ENCODE measurements at regions not wholly inside any gene's neighbourhood (a gene's known extent, or its start where the extent isn't known, plus 50 kb on each side); places are given as distances from the start of the nearest gene placed in this dataset.
A peak's percentile ranks its signal among the peaks of the same experiment; 100 is the strongest.
"Not testable (repeated sequence)": the region's sequence is repeated elsewhere in the genome, so short reads cannot be mapped to it uniquely, and the experiment has no call there.

GRCh38 chr7:109616551-109617069 is 1046.9 kb downstream of the DNAJB9 start:
- no peak for DNase-seq (ENCODE audit: low spot score)

DNA sequence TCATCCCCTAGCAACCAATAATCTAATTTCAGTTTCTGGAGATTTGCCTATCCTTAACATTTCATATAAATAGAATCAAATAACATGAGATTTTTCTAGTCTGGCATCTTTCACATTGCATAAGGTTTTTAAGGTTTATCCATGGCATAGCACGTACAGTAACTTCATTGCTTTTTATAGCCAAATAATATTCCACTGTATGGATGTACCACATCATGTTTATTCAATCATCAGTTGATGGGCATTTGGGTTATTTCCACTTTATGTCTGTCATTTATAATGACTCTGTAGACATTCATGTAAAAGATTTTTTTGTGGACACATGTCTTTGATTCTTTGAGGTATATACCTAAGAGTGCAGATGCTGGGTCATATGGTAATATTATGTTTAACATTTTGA is 1052.6 kb downstream of the DNAJB9 start:
- no peak for DNase-seq (ENCODE audit: low spot score)

DNA sequence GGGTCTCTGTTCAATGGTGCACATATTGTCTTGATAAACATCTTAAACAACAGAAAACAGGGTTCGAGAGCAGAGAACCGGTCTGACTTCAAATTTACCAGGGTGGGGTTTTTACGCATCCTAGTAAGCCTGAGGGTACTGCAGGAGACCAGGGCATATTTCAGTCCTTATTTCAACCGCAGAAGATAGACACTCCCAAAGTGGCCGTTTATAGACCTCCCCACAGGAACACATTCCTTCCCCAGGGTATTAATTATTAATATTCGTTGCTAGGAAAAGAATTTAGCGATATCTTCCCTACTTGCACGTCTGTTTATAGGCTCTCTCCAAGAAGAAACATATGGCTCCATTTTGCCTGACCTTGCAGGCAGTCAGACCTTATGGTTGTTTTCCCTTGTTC is 1063.2 kb downstream of the DNAJB9 start:
- not testable (repeated sequence) for DNase-seq (ENCODE audit: low spot score)

DNA sequence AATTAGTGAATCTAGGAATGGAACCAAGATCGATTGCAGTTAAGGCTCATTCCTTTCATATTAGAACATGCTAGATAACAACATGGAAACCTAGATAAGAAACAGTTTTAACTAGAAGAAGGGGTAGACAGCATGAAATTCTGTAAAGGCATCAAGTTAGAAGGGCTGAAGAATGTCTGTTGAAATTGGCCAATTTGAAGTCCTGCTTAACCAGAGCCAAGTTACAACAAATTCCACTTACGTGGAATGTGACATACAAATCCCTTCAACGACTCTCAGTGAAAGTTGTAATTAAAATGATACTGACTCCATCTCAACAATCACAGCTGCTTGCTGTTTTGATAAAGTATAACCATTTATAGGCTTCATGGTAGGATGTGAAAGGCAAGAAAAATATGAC is 1065.7 kb downstream of the DNAJB9 start:
- no peak for DNase-seq (ENCODE audit: low spot score)

GRCh38 chr7:109637428-109637990 is 1067.8 kb downstream of the DNAJB9 start:
- no peak for DNase-seq (ENCODE audit: low spot score)

DNA sequence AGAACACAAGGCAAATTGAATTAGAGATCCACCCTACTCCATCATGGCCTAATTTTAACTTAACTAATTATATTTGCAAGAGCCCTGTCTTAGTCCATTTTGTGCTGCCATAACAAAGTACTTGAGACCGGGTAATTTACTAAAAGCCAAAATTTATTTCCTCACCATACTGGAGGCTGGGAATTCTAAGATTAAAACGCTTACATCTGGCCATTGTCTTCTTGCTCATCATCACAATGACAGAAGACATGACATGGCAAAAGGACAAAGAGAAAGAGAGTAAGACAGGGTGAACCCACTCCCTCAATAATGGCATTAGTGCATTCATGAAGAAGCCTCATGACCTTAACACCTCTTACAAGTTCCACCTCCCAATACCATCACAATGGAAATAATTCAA is 1068.6 kb downstream of the DNAJB9 start:
- DNase-seq (ENCODE audit: low spot score) = no peak

DNA sequence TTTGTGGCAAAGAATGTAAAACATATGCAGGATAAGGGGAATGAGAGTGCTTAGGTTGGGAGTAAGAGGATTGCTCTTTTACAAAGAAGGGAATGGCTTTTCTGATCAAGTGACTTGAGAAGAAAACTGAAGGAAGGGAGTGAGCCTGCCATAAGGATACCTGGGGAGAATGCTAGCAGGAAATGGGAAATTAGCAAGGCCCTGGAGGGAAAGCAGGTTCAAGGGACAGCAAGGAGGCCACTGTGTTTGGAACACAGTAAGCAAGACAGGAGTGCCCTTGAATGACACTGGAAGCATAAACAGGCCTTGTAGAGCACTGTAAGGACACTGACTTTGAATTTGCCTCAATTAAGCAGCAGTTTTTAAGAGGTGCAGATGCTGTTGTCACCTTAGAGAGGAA is 1069.9 kb downstream of the DNAJB9 start:
- DNase-seq (ENCODE audit: low spot score) = no peak

DNA sequence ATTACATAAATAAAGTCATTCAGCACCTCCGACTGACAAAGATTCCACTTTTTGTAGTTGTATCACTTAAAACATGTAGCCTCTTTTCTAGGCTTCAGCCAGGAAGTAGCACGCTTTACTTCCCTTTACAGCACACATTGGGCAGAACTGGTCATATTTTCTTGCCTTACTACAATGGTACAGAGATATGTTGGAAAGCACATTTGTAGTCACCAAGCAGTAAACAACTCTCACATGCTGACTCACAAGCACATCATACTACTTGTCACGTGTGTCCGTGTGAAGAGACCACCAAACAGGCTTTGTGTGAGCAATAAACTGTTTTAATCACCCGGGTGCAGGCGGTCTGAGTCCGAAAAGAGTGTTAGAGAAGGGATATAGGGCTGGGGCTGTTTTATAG is 1071.8 kb downstream of the DNAJB9 start:
- no peak for DNase-seq (ENCODE audit: low spot score)

DNA sequence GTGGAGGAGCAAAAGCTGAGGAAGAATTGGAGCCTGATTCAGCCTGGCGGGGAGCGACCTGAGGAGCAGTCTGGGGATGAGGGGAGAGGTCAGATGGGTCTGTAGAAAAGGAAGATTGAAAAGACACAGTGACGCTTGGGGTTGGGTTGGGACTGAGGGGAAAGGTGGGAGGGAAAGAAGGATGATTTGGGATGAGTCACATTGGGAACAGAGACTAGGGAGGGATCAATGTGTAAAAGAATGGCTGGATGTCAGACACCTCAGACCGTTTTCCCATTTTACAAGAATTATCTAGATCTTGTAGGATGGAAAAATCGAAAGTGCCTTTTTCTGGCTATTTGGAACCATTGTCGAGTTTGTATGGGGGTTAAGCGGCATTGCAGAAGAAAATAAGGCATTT is 1076.5 kb downstream of the DNAJB9 start:
- DNase-seq (ENCODE audit: low spot score) = no peak

DNA sequence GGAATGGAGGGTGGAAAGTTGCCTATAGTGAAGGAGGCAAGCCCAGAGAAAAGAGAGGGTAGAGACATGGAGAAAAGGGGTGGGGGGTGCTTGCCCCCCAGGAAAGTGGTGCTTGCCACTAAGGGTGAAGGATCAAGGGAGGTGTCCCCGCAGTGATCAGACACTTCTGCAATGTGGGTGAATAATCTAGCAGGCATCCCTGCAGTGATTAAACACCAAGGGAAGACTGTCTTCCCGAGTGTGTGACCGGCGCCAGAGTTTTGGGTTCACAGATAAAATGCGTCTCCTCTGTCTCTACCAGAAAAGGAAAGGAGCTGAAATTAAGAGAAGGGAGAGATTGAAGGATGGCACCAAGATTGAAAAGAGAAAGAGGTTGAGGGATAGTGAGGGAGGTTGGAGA is 1076.9 kb downstream of the DNAJB9 start:
- not testable (repeated sequence) for DNase-seq (ENCODE audit: low spot score)

GRCh38 chr7:109647263-109647662 is 1077.6 kb downstream of the DNAJB9 start:
- DNase-seq (ENCODE audit: low spot score) = not testable (repeated sequence)

DNA sequence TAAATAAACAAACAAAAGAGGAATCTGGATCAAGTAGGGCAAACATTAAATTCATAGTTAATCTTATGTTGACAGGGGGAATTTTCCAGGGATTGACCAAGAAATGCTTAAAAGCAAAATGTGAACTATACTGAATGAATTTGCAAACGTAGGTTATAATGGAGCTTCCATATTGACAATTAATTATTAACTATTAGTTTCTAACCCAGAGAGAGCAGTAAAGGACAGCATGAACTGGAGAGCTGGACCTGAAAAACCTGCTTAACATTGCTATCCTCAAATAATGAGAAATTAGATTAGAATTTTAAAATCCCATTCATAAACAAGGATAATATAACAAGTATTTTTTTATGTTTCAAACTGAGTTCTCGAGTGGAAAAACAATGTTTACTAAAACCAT is 1089.6 kb downstream of the DNAJB9 start:
- DNase-seq (ENCODE audit: low spot score) = no peak

DNA sequence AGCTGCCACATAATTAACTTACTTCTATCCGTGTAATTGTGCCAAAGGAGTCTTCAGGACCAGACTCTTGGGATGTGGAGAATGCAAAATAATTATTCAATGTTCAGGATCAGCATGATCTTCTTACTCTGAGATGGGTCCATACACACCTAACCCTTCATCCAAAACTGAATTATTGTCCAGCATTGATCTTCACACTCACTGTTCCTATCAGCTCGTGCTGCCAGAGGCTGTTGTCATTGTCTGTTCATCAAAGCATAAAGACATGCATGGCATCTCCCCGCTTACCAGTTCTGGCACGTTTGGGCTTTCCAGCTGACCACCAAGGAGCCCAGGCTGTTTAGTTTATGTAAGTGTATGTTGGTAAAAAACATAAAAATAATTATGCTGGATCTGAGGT is 1090.7 kb downstream of the DNAJB9 start:
- no peak for DNase-seq (ENCODE audit: low spot score)

DNA sequence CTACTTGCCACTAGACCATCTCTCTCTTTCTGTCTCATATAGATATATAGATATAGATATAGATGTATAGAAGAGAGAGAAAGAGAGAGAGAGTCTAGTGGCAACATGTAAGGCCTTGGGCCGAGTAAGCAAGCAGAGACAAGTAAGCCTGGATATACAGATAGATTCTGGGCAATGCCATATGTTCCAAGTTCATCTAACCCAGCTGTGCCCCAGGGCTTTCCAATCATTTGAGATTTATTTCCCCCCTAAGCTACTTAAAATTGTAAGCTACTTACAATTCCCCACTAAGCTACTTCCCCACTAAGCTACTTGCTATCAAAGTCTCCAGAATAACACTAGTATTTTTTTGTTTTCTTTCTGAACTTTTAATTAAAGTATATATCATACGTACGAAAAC is 1094.1 kb downstream of the DNAJB9 start:
- no peak for DNase-seq (ENCODE audit: low spot score)

DNA sequence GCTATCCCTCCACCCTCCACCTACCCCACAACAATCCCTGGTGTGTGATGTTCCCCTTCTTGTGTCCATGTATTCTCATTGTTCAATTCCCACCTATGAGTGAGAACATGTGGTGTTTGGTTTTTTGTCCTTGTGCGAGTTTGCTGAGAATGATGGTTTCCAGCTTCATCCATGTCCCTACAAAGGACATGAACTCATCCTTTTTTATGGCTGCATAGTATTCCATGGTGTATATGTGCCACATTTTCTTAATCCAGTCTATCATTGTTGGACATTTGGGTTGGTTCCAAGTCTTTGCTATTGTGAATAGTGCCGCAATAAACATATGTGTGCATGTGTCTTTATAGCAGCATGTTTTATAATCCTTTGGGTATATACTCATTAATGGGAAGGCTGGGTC is 1117.6 kb downstream of the DNAJB9 start:
- not testable (repeated sequence) for DNase-seq (ENCODE audit: low spot score)

DNA sequence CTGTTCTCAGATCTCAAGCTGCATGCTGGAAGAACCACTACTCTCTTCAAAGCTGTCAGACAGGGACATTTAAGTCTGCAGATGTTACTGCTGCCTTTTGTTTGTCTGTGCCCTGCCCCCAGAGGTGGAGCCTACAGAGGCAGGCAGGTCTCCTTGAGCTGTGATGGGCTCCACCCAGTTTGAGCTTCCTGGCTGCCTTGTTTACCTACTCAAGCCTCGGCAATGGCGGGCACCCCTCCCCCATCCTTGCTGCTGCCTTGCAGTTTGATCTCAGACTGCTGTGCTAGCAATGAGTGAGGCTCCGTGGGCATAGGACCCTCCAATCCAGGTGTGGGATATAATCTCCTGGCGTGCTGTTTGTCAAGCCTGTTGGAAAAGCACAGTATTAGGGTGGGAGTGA is 1122.9 kb downstream of the DNAJB9 start:
- peak; percentile 18 for DNase-seq (ENCODE audit: low spot score)

- DNase-seq (ENCODE audit: low spot score) = no peak
These were observed 1124.7 kb downstream of the DNAJB9 start for GRCh38 chr7:109694149-109695071.

DNA sequence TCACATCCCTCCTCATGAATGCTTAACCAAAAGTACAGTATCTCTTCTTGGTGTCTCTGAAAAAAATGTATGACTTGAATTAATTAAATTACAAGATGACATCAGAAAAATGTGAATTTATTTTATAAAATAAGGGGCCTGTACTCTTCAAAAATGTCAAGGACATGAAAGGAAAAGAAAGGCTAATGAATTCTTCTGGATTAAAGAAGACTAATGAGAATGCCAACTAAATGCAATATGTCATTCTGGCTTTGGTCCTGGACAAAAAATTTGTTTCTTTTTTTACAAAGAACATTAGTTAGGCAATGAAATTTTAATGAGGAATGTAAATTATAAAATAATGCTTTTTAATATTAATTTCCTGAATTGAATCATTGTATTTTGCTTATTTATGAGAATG is 1125.7 kb downstream of the DNAJB9 start:
- no peak for DNase-seq (ENCODE audit: low spot score)

- DNase-seq (ENCODE audit: low spot score) = no peak
These were observed 1127.0 kb downstream of the DNAJB9 start for GRCh38 chr7:109696723-109697122.

DNA sequence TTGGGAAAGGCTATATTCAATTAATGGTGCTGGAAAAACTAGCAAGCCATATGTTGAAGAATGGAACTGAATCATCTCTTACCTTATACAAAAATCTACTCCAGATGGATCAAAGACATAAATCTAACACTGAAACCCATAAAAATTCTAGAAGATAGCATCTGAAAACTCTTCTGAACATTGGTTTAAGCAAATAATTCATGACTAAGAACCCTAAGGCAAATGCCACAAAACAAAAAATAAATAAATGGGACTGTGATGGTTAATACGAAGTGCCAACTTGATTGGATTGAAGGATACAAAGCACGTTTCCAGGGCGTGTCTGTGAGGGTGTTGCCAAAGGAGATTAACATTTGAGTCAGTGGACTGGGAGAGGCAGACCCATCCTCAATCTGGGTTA is 1130.0 kb downstream of the DNAJB9 start:
- DNase-seq (ENCODE audit: low spot score) = no peak

GRCh38 chr7:109713366-109713765 is 1143.7 kb downstream of the DNAJB9 start:
- DNase-seq (ENCODE audit: low spot score) = no peak

DNA sequence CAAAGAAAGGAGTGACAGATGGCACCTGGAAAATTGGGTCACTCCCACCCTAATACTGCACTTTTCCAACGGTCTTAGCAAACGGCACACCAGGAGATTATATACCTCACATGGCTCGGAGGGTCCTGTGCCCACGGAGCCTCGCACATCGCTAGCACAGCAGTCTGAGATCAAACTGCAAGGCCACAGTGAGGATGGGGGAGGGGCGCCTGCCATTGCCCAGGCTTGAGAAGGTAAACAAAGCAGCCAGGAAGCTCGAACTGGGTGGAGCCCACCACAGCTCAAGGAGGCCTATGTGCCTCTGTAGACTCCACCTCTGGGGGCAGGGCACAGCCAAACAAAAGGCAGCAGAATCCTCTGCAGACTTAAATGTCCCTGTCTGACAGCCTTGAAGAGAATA is 1149.7 kb downstream of the DNAJB9 start:
- peak; percentile 13 for DNase-seq (ENCODE audit: low spot score)

GRCh38 chr7:109734601-109735000 is 1164.9 kb downstream of the DNAJB9 start:
- no peak for DNase-seq (ENCODE audit: low spot score)
